Naive thymus-derived CD4-positive, alpha-beta T cell (primary cell): ENCODE measurements at regions not wholly inside any gene's neighbourhood (a gene's known extent, or its start where the extent isn't known, plus 50 kb on each side); places are given as distances from the start of the nearest gene placed in this dataset.

Experiments used
- ATAC-seq: fragments of 150-1000 bp; cut with Tn5 transposase; 2 replicates; pipeline ENCODE4 v1.10.0; 2021; ENCODE audit warnings: mild to moderate bottlenecking, moderate library complexity
- CTCF ChIA-PET: fragments of 350-600 bp; sonication (Branson Sonifier 250); formaldehyde crosslinking; loops from one replicate; lab custom pipeline; 2021; ENCODE audit warnings: antibody characterized with exemption; lab: Charles Lee
- POLR2A ChIA-PET: fragments of 350-600 bp; sonication (Branson Sonifier 250); formaldehyde crosslinking; loops from one replicate; lab custom pipeline; 2021; ENCODE audit warnings: antibody characterized with exemption, inconsistent platforms; lab: Charles Lee
- DNase-seq, 9 donors: peaks; one replicate each; pipeline versions ENCODE4 v3.0.0 to v3.0.0-alpha.2; 2020 to 2022; ENCODE audit warnings: mixed read lengths in 1 of 9
- H3K27ac ChIP-seq: one replicate; pipeline ENCODE4 v1.7.0; 2013; ENCODE audit warnings: mild to moderate bottlenecking, low read depth, low read length, moderate library complexity
- H3K27me3 ChIP-seq, 2 donors: one replicate each; pipeline ENCODE4 v1.7.0; 2013; ENCODE audit warnings: low read length in 2 of 2, mild to moderate bottlenecking in 2 of 2, moderate library complexity in 2 of 2; ENCODE audit not compliant: control insufficient read depth in 2 of 2, insufficient read depth in 2 of 2
- H3K36me3 ChIP-seq, 3 experiments: 1 replicate in 2 of 3; 2 replicates in 1 of 3; pipeline ENCODE4 v1.7.0; 2013; ENCODE audit warnings: low read length in 3 of 3, mild to moderate bottlenecking in 3 of 3, moderate library complexity in 1 of 3; ENCODE audit not compliant: insufficient read depth in 3 of 3, control insufficient read depth in 2 of 3
- H3K4me1 ChIP-seq, 2 donors: one replicate each; pipeline ENCODE4 v1.7.0; 2013; ENCODE audit warnings: low read length in 2 of 2, mild to moderate bottlenecking in 2 of 2, moderate library complexity in 1 of 2; ENCODE audit not compliant: control insufficient read depth in 2 of 2, insufficient read depth in 2 of 2
- H3K4me3 ChIP-seq: 2 replicates; pipeline ENCODE4 v1.7.0; 2013; ENCODE audit warnings: mild to moderate bottlenecking, low read length
- H3K9me3 ChIP-seq, 3 experiments: 1 replicate in 2 of 3; 2 replicates in 1 of 3; pipeline ENCODE4 v1.7.0; 2013; ENCODE audit warnings: low read length in 3 of 3; ENCODE audit not compliant: control insufficient read depth in 2 of 3
- H3K27ac Mint-ChIP-seq, 9 donors: one replicate each; pipeline ENCODE4 v1.8.0; 2020 to 2022; ENCODE audit warnings: mixed read lengths in 9 of 9, mild to moderate bottlenecking in 8 of 9, moderate library complexity in 5 of 9, inconsistent platforms in 2 of 9
- H3K27me3 Mint-ChIP-seq, 5 donors: one replicate each; pipeline ENCODE4 v1.8.0; 2021 to 2022; ENCODE audit warnings: mixed read lengths in 5 of 5, mild to moderate bottlenecking in 1 of 5
- H3K36me3 Mint-ChIP-seq, 5 donors: one replicate each; pipeline ENCODE4 v1.8.0; 2020 to 2022; ENCODE audit warnings: mixed read lengths in 5 of 5, mild to moderate bottlenecking in 3 of 5, inconsistent platforms in 1 of 5
- H3K4me1 Mint-ChIP-seq, 7 donors: one replicate each; pipeline ENCODE4 v1.8.0; 2020 to 2022; ENCODE audit warnings: mixed read lengths in 7 of 7, mild to moderate bottlenecking in 3 of 7, inconsistent platforms in 1 of 7
- H3K4me3 Mint-ChIP-seq, 10 donors: one replicate each; pipeline ENCODE4 v1.8.0; 2020 to 2022; ENCODE audit warnings: mild to moderate bottlenecking in 10 of 10, mixed read lengths in 10 of 10, moderate library complexity in 6 of 10, inconsistent platforms in 2 of 10
- H3K9me3 Mint-ChIP-seq, 11 donors: one replicate each; pipeline ENCODE4 v1.8.0; 2020 to 2022; ENCODE audit warnings: mixed read lengths in 11 of 11, mild to moderate bottlenecking in 4 of 11, inconsistent platforms in 1 of 11, moderate library complexity in 1 of 11
- intact Hi-C, 2 donors: fragments of 100-400 bp; cut with micrococcal nuclease; formaldehyde crosslinking; loops; one replicate each; pipeline ENCODE4 v1.15.1; 2023

- Histone ChIP-seq H3K4me3 (no peak overlapping the region), H3K36me3 (no peaks in the 10 kb centered on the region), H3K27ac (no peak overlapping the region), H3K4me1 (no peaks in the 10 kb centered on the region), H3K9me3 (no peaks in the 10 kb centered on the region), H3K27me3 (no peaks in the 10 kb centered on the region)
- intact Hi-C loops = no loop called here
- no peak overlapping the region for H3K4me3 Mint-ChIP-seq
- no peaks in the 10 kb centered on the region for H3K4me1 Mint-ChIP-seq
- H3K27ac Mint-ChIP-seq = no peak overlapping the region
- ChIA-PET CTCF (no interaction called here), POLR2A (no interaction called here)
- H3K36me3 Mint-ChIP-seq = no peaks in the 10 kb centered on the region
- H3K27me3 Mint-ChIP-seq = no peaks in the 10 kb centered on the region
- ATAC-seq = no peak
- DNase-seq = no peak
- peaks cover 0 to 2% (median 0%) of the 10 kb centered on the region in 11 donors for H3K9me3 Mint-ChIP-seq
Observed at GRCh38 chrX:10798041-10798440, 177.7 kb upstream of the MID1 start.

- intact Hi-C loops = no loop called here
- no peaks in the 10 kb centered on the region for H3K27me3 Mint-ChIP-seq
- H3K4me1 ChIP-seq = no peaks in the 10 kb centered on the region
- H3K9me3 ChIP-seq = no peaks in the 10 kb centered on the region
- H3K27me3 ChIP-seq = no peaks in the 10 kb centered on the region
- no peak overlapping the region for H3K27ac Mint-ChIP-seq
- no peak overlapping the region for H3K4me3 Mint-ChIP-seq
- H3K4me3 ChIP-seq = no peak overlapping the region
- H3K36me3 ChIP-seq = no peaks in the 10 kb centered on the region
- peaks cover 0 to 3% (median 0%) of the 10 kb centered on the region in 11 donors for H3K9me3 Mint-ChIP-seq
- H3K4me1 Mint-ChIP-seq = no peaks in the 10 kb centered on the region
- ChIA-PET CTCF (no interaction called here), POLR2A (no interaction called here)
- DNase-seq = no peak
- no peaks in the 10 kb centered on the region for H3K36me3 Mint-ChIP-seq
- no peak for ATAC-seq
- no peak overlapping the region for H3K27ac ChIP-seq
Observed at GRCh38 chrX:10800796-10801195, 180.4 kb upstream of the MID1 start.

GRCh38 chrX:10811111-10811510 is 190.7 kb upstream of the MID1 start:
- ATAC-seq = peak; percentile 22
- no peak for DNase-seq
- H3K27ac Mint-ChIP-seq = no peak overlapping the region
- no peaks in the 10 kb centered on the region for H3K36me3 ChIP-seq
- no peaks in the 10 kb centered on the region for H3K4me1 Mint-ChIP-seq
- peaks cover 0 to 19% (median 8%) of the 10 kb centered on the region in 11 donors for H3K9me3 Mint-ChIP-seq
- no peaks in the 10 kb centered on the region for H3K9me3 ChIP-seq
- no peaks in the 10 kb centered on the region for H3K36me3 Mint-ChIP-seq
- no peak overlapping the region for H3K4me3 ChIP-seq
- no peak overlapping the region for H3K27ac ChIP-seq
- no peaks in the 10 kb centered on the region for H3K27me3 Mint-ChIP-seq
- no peaks in the 10 kb centered on the region for H3K4me1 ChIP-seq
- POLR2A ChIA-PET = no interaction called here
- intact Hi-C loops = no loop called here
- H3K4me3 Mint-ChIP-seq = no peak overlapping the region
- no peaks in the 10 kb centered on the region for H3K27me3 ChIP-seq
- CTCF ChIA-PET = no interaction called here

- ATAC-seq (no peak), DNase-seq (no peak)
- ChIA-PET POLR2A (no interaction called here), CTCF (no interaction called here)
- Histone ChIP-seq H3K27me3 (no peaks in the 10 kb centered on the region), H3K27ac (no peak overlapping the region), H3K4me1 (no peaks in the 10 kb centered on the region), H3K36me3 (no peaks in the 10 kb centered on the region), H3K4me3 (no peak overlapping the region), H3K9me3 (no peaks in the 10 kb centered on the region)
- Mint-ChIP-seq H3K4me3 (no peak overlapping the region), H3K4me1 (no peaks in the 10 kb centered on the region), H3K27me3 (no peaks in the 10 kb centered on the region), H3K27ac (no peak overlapping the region), H3K36me3 (no peaks in the 10 kb centered on the region), H3K9me3 (peaks cover 0 to 10% (median 3%) of the 10 kb centered on the region in 11 donors)
- intact Hi-C loops = no loop called here
Observed at GRCh38 chrX:10813761-10814160, 193.4 kb upstream of the MID1 start.

DNA sequence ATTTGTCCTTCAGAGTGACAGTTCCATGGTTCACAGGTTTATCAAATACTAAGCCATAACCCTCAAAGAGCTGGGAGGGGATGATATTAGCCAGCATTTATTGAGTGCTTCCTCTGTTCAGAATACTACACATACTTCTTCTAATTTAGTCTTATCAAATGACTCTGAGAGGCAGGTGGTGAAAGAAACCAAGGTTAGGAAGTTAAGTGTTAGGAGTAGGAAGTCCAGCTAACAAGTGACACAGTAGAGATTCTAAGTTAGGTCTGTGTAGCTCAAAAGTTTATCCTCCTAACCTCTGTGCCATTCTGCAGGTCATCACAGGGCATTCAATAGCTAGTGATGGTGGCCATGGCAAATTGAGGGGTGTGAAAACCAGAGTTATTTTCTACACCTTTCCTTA is 198.3 kb upstream of the MID1 start:
- no peaks in the 10 kb centered on the region for H3K27me3 ChIP-seq
- no peaks in the 10 kb centered on the region for H3K9me3 ChIP-seq
- no peak overlapping the region for H3K4me3 ChIP-seq
- H3K27ac Mint-ChIP-seq = no peak overlapping the region
- H3K27ac ChIP-seq = no peak overlapping the region
- POLR2A ChIA-PET = no interaction called here
- peaks cover 0 to 8% (median 0%) of the 10 kb centered on the region in 11 donors for H3K9me3 Mint-ChIP-seq
- no peaks in the 10 kb centered on the region for H3K4me1 Mint-ChIP-seq
- intact Hi-C loops = no loop called here
- no peak for ATAC-seq
- CTCF ChIA-PET = no interaction called here
- H3K36me3 Mint-ChIP-seq = no peaks in the 10 kb centered on the region
- DNase-seq = no peak
- H3K4me1 ChIP-seq = no peaks in the 10 kb centered on the region
- no peak overlapping the region for H3K4me3 Mint-ChIP-seq
- H3K27me3 Mint-ChIP-seq = no peaks in the 10 kb centered on the region
- H3K36me3 ChIP-seq = no peaks in the 10 kb centered on the region

GRCh38 chrX:10819973-10820372 is 199.6 kb upstream of the MID1 start:
- no peak for DNase-seq
- H3K9me3 Mint-ChIP-seq = peaks cover 0 to 8% (median 0%) of the 10 kb centered on the region in 11 donors
- no peaks in the 10 kb centered on the region for H3K4me1 Mint-ChIP-seq
- Histone ChIP-seq H3K4me1 (no peaks in the 10 kb centered on the region), H3K9me3 (no peaks in the 10 kb centered on the region), H3K4me3 (no peak overlapping the region), H3K27ac (no peak overlapping the region), H3K27me3 (no peaks in the 10 kb centered on the region), H3K36me3 (no peaks in the 10 kb centered on the region)
- H3K27me3 Mint-ChIP-seq = no peaks in the 10 kb centered on the region
- intact Hi-C loops = no loop called here
- CTCF ChIA-PET = no interaction called here
- ATAC-seq = no peak
- POLR2A ChIA-PET = no interaction called here
- no peak overlapping the region for H3K27ac Mint-ChIP-seq
- no peaks in the 10 kb centered on the region for H3K36me3 Mint-ChIP-seq
- H3K4me3 Mint-ChIP-seq = no peak overlapping the region

- Histone ChIP-seq H3K4me3 (no peak overlapping the region), H3K36me3 (no peaks in the 10 kb centered on the region), H3K27ac (no peak overlapping the region), H3K4me1 (no peaks in the 10 kb centered on the region), H3K27me3 (no peaks in the 10 kb centered on the region), H3K9me3 (no peaks in the 10 kb centered on the region)
- ATAC-seq (no peak), DNase-seq (no peak)
- ChIA-PET CTCF (no interaction called here), POLR2A (no interaction called here)
- H3K27me3 Mint-ChIP-seq = no peaks in the 10 kb centered on the region
- H3K36me3 Mint-ChIP-seq = no peaks in the 10 kb centered on the region
- H3K4me1 Mint-ChIP-seq = no peaks in the 10 kb centered on the region
- intact Hi-C loops = no loop called here
- H3K4me3 Mint-ChIP-seq = no peak overlapping the region
- no peak overlapping the region for H3K27ac Mint-ChIP-seq
- H3K9me3 Mint-ChIP-seq = peaks cover 0 to 8% (median 0%) of the 10 kb centered on the region in 11 donors
Observed at GRCh38 chrX:10821293-10821692, 200.9 kb upstream of the MID1 start.
